Nephron progenitor cell (in vitro differentiated cells): ENCODE measurements at regions not wholly inside any gene's neighbourhood (a gene's known extent, or its start where the extent isn't known, plus 50 kb on each side); places are given as distances from the start of the nearest gene placed in this dataset.

ENCODE experiments used
- DNase-seq: peaks from one replicate; pipeline ENCODE4 v3.0.0; 2021
- H3K27ac Mint-ChIP-seq: 2 replicates; pipeline ENCODE4 v1.8.0; 2021; ENCODE audit warnings: mild to moderate bottlenecking, moderate library complexity, mixed read lengths
- H3K27me3 Mint-ChIP-seq: 2 replicates; pipeline ENCODE4 v1.8.0; 2021; ENCODE audit warnings: mild to moderate bottlenecking, low read depth, mixed read lengths; ENCODE audit not compliant: poor library complexity
- H3K36me3 Mint-ChIP-seq: 2 replicates; pipeline ENCODE4 v1.8.0; 2021; ENCODE audit warnings: low read depth, mixed read lengths
- H3K4me1 Mint-ChIP-seq: 2 replicates; pipeline ENCODE4 v1.8.0; 2021; ENCODE audit warnings: mixed read lengths
- H3K4me3 Mint-ChIP-seq: 2 replicates; pipeline ENCODE4 v1.8.0; 2021; ENCODE audit warnings: mild to moderate bottlenecking, moderate library complexity, mixed read lengths
- H3K9me3 Mint-ChIP-seq: 2 replicates; pipeline ENCODE4 v1.8.0; 2021; ENCODE audit warnings: mild to moderate bottlenecking, moderate library complexity, mixed read lengths
- TF ChIP-seq, protein P1 (sequence below): fragments of 200-600 bp; sonication (generic); IDR thresholded peaks from 2 replicates; pipeline ENCODE4 v1.5.0; 2021; ENCODE audit warnings: antibody characterized with exemption

DNA sequence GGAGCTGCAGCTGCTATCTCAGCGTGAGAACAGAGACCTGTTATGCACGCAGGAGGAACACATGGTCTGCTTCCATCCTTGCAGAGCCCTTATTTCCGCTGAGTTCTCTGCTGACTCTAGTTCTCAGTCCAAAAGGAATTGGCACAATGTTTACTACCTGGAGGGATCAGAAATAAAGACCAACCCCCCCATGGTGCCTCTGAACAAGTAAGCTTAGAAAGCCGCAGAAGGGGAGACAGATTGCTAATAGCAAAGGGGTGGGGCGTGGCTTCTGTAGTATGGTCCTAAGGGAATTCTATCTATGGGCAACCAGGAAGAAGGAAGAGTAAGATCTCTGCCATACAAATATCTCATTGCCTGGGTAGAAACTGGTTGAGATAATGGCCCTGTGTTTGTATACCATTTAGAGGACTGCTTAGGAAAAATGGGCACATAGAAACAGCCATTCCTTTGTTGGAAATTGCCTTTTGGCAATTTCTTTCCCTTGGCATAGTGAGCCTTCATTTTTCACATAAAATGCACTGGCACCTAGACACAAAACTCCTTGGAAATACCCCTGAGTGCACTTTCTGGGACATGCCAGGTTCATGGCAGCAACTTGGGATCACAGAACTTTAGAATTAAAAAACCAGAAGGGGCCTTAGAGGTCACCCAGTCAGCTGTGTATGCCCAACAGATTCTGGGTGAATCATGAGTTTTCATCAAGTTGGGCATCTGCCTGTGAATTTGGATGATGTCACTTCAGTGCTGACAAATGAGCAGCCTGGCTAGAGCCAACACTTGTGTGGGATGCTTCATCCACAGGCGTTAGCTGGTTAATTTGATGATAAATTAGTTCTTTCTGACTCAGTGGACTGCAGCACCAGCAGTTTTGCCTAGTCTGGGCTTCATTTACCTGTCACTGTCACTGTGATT lies 57.4 kb upstream of the STXBP5L start:
- DNase-seq, result no peak
- H3K4me1 Mint-ChIP-seq, result peaks cover 20% of the 10 kb centered on the region
- H3K27ac Mint-ChIP-seq, result no peak overlapping the region
- TF ChIP-seq, protein P1, sequence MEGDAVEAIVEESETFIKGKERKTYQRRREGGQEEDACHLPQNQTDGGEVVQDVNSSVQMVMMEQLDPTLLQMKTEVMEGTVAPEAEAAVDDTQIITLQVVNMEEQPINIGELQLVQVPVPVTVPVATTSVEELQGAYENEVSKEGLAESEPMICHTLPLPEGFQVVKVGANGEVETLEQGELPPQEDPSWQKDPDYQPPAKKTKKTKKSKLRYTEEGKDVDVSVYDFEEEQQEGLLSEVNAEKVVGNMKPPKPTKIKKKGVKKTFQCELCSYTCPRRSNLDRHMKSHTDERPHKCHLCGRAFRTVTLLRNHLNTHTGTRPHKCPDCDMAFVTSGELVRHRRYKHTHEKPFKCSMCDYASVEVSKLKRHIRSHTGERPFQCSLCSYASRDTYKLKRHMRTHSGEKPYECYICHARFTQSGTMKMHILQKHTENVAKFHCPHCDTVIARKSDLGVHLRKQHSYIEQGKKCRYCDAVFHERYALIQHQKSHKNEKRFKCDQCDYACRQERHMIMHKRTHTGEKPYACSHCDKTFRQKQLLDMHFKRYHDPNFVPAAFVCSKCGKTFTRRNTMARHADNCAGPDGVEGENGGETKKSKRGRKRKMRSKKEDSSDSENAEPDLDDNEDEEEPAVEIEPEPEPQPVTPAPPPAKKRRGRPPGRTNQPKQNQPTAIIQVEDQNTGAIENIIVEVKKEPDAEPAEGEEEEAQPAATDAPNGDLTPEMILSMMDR, result no peak
- H3K36me3 Mint-ChIP-seq, result no peaks in the 10 kb centered on the region
- H3K27me3 Mint-ChIP-seq, result peaks cover 6% of the 10 kb centered on the region
- H3K4me3 Mint-ChIP-seq, result no peak overlapping the region
- no peaks in the 10 kb centered on the region for H3K9me3 Mint-ChIP-seq

DNA sequence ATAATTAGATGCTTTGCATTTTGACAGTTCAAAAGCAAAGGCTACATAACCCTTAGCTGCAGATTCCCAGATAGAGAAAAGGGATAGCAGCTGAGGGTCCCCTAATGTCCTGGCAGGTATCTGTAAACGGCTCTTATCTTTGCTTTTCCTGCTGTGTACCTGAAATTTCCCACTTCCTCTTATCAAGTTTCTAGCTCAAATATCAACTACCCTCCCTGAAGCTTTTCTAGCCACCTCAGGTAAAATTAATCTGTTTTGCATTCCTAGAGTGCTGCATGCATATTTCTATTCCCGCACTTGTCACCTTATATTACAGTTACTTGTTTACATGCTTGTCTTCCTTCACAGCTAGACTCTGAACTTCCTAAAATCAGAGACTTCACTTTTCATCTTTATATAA lies 55.6 kb upstream of the STXBP5L start:
- H3K9me3 Mint-ChIP-seq, result no peaks in the 10 kb centered on the region
- DNase-seq, result no peak

DNA sequence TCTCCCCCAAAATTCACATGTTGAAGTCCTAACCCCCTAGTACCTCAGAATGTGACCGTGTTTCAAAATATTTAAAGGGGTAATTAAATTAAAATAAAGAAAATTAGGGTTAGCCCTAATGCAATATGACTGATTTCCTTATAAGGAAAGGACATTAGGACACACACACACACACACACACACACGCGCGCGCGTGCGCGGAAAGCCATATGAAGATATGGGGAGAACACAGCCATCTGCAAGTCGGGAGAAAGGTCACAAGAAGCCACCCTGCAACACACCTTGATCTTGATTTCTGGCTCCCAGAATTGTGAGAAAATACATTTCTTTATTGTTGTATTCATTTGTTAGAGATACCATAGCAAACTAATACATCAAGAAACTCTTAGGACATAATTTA lies 54.6 kb upstream of the STXBP5L start:
- DNase-seq, result no peak
- TF ChIP-seq, protein P1, result no peak
- Mint-ChIP-seq H3K4me1 (peaks cover 41% of the 10 kb centered on the region), H3K9me3 (no peaks in the 10 kb centered on the region), H3K36me3 (no peaks in the 10 kb centered on the region), H3K4me3 (no peak overlapping the region), H3K27ac (no peak overlapping the region), H3K27me3 (peaks cover 6% of the 10 kb centered on the region)

More for the DNA sequence above, 55.6 kb upstream of the STXBP5L start:
- Mint-ChIP-seq H3K4me3 (no peak overlapping the region), H3K27me3 (peaks cover 6% of the 10 kb centered on the region), H3K36me3 (no peaks in the 10 kb centered on the region), H3K4me1 (peaks cover 36% of the 10 kb centered on the region), H3K27ac (no peak overlapping the region)
- TF ChIP-seq, protein P1, result no peak

DNA sequence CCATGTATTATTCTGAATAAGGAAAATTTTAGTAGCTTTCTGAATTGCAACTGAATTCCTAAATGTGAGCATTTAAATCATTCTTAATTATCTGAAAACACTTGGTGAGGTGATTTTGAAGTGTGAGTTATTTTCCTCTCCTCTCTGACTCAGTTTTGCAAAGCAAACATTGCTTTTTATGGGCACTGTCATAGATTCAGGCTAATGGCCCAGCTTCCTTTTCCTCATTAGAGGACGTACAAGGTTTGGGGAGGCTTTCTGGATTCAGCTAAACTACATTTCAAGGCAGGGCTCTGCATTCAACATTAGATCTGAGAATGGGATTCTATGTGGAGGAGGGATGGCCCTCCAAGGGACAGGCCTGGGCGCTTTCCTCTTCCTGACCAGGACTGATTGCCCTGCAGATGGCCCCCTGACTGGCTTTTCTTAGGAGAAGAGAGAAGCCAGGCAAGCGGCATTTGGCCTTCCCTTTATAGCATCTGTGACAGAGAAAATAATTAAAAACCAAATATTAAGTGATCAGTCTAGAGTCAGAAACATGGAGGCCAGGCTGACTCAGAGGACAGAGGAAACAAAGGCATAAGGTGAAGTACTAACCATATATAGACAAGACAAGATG lies 53.0 kb upstream of the STXBP5L start:
- Mint-ChIP-seq H3K27me3 (peaks cover 6% of the 10 kb centered on the region), H3K36me3 (no peaks in the 10 kb centered on the region), H3K4me3 (no peak overlapping the region), H3K4me1 (peaks cover 43% of the 10 kb centered on the region), H3K27ac (peak overlapping the region; percentile 73), H3K9me3 (no peaks in the 10 kb centered on the region)
- TF ChIP-seq, protein P1, result no peak
- peak; percentile 4 for DNase-seq

DNA sequence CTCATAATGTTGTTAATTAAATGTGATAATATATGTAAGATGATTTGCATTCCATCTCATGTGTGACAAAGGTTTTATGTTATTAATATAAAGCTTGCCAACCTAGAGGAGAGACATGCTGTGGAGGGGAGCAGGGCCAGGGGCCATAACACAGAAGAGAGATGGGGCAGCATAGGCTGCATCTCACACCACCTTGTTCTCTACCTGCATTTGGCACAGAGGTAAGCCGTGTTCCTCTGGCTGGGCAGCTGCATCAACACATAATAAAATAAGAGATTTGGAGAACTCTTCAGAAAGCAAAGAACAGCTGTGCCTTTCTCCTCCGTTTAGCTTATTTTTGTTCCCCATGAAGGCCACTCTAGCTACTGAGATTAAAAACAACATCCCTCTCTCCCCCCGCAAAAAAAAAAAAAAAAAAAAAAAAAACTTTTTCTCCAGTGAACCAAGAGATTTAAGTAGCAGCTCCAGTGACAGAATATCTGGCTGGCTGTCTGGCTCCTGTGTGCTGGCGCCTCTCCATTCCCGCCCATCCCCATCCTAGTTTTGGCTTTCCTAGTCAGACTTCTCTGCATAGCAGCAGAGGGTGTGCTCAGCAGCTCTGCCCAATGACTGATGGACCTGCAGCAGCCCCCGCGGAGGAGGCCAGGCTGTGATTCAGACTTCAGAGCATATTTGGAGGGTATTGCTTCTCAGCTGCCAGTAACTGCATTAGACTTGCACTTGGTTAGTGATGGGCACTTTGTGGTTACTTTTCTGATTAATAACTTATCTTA lies 52.2 kb upstream of the STXBP5L start:
- peak overlapping the region; percentile 39 for H3K27ac Mint-ChIP-seq

More for the DNA sequence above, 52.2 kb upstream of the STXBP5L start:
- TF ChIP-seq, protein P1, result no peak
- H3K27me3 Mint-ChIP-seq, result peaks cover 6% of the 10 kb centered on the region
- no peaks in the 10 kb centered on the region for H3K9me3 Mint-ChIP-seq
- no peaks in the 10 kb centered on the region for H3K36me3 Mint-ChIP-seq
- DNase-seq, result peak; percentile 18
- no peak overlapping the region for H3K4me3 Mint-ChIP-seq
- H3K4me1 Mint-ChIP-seq, result peaks cover 43% of the 10 kb centered on the region
